ENCODE measurements at regions not wholly inside any gene's neighbourhood (a gene's known extent, or its start where the extent isn't known, plus 50 kb on each side); places are given as distances from the start of the nearest gene placed in this dataset.

GRCh38 chr7:45235905-45236304 is 78.3 kb downstream of the RAMP3 start:
- no peaks in the 10 kb centered on the region for H3K4me1 ChIP-seq (ENCODE audit: control insufficient read depth in 2 of 2, insufficient read depth in 2 of 2, low read length in 2 of 2)
- H3K27me3 ChIP-seq (ENCODE audit: control insufficient read depth in 2 of 2, insufficient read depth in 1 of 2, low read length in 1 of 2) = peaks cover 0 to 5% of the 10 kb centered on the region in 2 donors
- H3K4me3 ChIP-seq (ENCODE audit: low read length in 2 of 2) = no peak overlapping the region
- no peaks in the 10 kb centered on the region for H3K36me3 ChIP-seq (ENCODE audit: control insufficient read depth in 2 of 2, insufficient read depth in 2 of 2, low read length in 1 of 2)
- H3K9me3 ChIP-seq (ENCODE audit: control insufficient read depth in 2 of 2, insufficient read depth in 1 of 2, low read length in 1 of 2) = no peaks in the 10 kb centered on the region
- no peak for DNase-seq (ENCODE audit: low read depth in 6 of 9, low spot score in 9 of 9)
- no peak overlapping the region for H3K27ac ChIP-seq (ENCODE audit: low read depth in 1 of 2, low read length in 1 of 2)

- H3K27ac ChIP-seq (ENCODE audit: low read depth in 1 of 2, low read length in 1 of 2) = no peak overlapping the region
- whole genome bisulfite sequencing = 64% methylated on average over 1 of the region's 1 CpG
Measured at GRCh38 chr7:45236666-45237065, 79.1 kb downstream of the RAMP3 start.

GRCh38 chr7:45237788-45238461 is 80.3 kb downstream of the RAMP3 start:
- H3K36me3 ChIP-seq (ENCODE audit: control insufficient read depth in 2 of 2, insufficient read depth in 2 of 2, low read length in 1 of 2) = no peaks in the 10 kb centered on the region
- H3K4me3 ChIP-seq (ENCODE audit: low read length in 2 of 2) = no peak overlapping the region
- peaks cover 0 to 7% of the 10 kb centered on the region in 2 donors for H3K27me3 ChIP-seq (ENCODE audit: control insufficient read depth in 2 of 2, insufficient read depth in 1 of 2, low read length in 1 of 2)
- H3K27ac ChIP-seq (ENCODE audit: low read depth in 1 of 2, low read length in 1 of 2) = no peak overlapping the region
- 80% methylated on average over 13 of the region's 13 CpGs for WGBS
- DNase-seq (ENCODE audit: low read depth in 6 of 9, low spot score in 9 of 9) = no peak
- no peaks in the 10 kb centered on the region for H3K9me3 ChIP-seq (ENCODE audit: control insufficient read depth in 2 of 2, insufficient read depth in 1 of 2, low read length in 1 of 2)
- H3K4me1 ChIP-seq (ENCODE audit: control insufficient read depth in 2 of 2, insufficient read depth in 2 of 2, low read length in 2 of 2) = no peaks in the 10 kb centered on the region

More at GRCh38 chr7:45236666-45237065, 79.1 kb downstream of the RAMP3 start:
- peaks cover 0 to 7% of the 10 kb centered on the region in 2 donors for H3K27me3 ChIP-seq (ENCODE audit: control insufficient read depth in 2 of 2, insufficient read depth in 1 of 2, low read length in 1 of 2)
- no peaks in the 10 kb centered on the region for H3K9me3 ChIP-seq (ENCODE audit: control insufficient read depth in 2 of 2, insufficient read depth in 1 of 2, low read length in 1 of 2)
- no peak for DNase-seq (ENCODE audit: low read depth in 6 of 9, low spot score in 9 of 9)
- no peaks in the 10 kb centered on the region for H3K4me1 ChIP-seq (ENCODE audit: control insufficient read depth in 2 of 2, insufficient read depth in 2 of 2, low read length in 2 of 2)
- no peak overlapping the region for H3K4me3 ChIP-seq (ENCODE audit: low read length in 2 of 2)
- no peaks in the 10 kb centered on the region for H3K36me3 ChIP-seq (ENCODE audit: control insufficient read depth in 2 of 2, insufficient read depth in 2 of 2, low read length in 1 of 2)

- H3K36me3 ChIP-seq (ENCODE audit: control insufficient read depth in 2 of 2, insufficient read depth in 2 of 2, low read length in 1 of 2) = no peaks in the 10 kb centered on the region
- H3K4me1 ChIP-seq (ENCODE audit: control insufficient read depth in 2 of 2, insufficient read depth in 2 of 2, low read length in 2 of 2) = no peaks in the 10 kb centered on the region
- H3K9me3 ChIP-seq (ENCODE audit: control insufficient read depth in 2 of 2, insufficient read depth in 1 of 2, low read length in 1 of 2) = no peaks in the 10 kb centered on the region
- 85% methylated on average over 5 of the region's 5 CpGs for WGBS
- DNase-seq (ENCODE audit: low read depth in 6 of 9, low spot score in 9 of 9) = no peak
- no peak overlapping the region for H3K27ac ChIP-seq (ENCODE audit: low read depth in 1 of 2, low read length in 1 of 2)
- peaks cover 0 to 7% of the 10 kb centered on the region in 2 donors for H3K27me3 ChIP-seq (ENCODE audit: control insufficient read depth in 2 of 2, insufficient read depth in 1 of 2, low read length in 1 of 2)
- no peak overlapping the region for H3K4me3 ChIP-seq (ENCODE audit: low read length in 2 of 2)
Measured at GRCh38 chr7:45238806-45239205, 81.2 kb downstream of the RAMP3 start.

- 78% methylated on average over 6 of the region's 6 CpGs for WGBS
- no peak for DNase-seq (ENCODE audit: low read depth in 6 of 9, low spot score in 9 of 9)
- Histone ChIP-seq H3K4me3 (ENCODE audit: low read length in 2 of 2) (no peak overlapping the region), H3K27me3 (ENCODE audit: control insufficient read depth in 2 of 2, insufficient read depth in 1 of 2, low read length in 1 of 2) (peaks cover 0 to 7% of the 10 kb centered on the region in 2 donors), H3K4me1 (ENCODE audit: control insufficient read depth in 2 of 2, insufficient read depth in 2 of 2, low read length in 2 of 2) (no peaks in the 10 kb centered on the region), H3K9me3 (ENCODE audit: control insufficient read depth in 2 of 2, insufficient read depth in 1 of 2, low read length in 1 of 2) (no peaks in the 10 kb centered on the region), H3K36me3 (ENCODE audit: control insufficient read depth in 2 of 2, insufficient read depth in 2 of 2, low read length in 1 of 2) (no peaks in the 10 kb centered on the region), H3K27ac (ENCODE audit: low read depth in 1 of 2, low read length in 1 of 2) (no peak overlapping the region)
Measured at GRCh38 chr7:45239486-45239885, 81.9 kb downstream of the RAMP3 start.

- H3K27ac ChIP-seq (ENCODE audit: low read depth in 1 of 2, low read length in 1 of 2) = no peak overlapping the region
- H3K27me3 ChIP-seq (ENCODE audit: control insufficient read depth in 2 of 2, insufficient read depth in 1 of 2, low read length in 1 of 2) = peaks cover 0 to 7% of the 10 kb centered on the region in 2 donors
- H3K9me3 ChIP-seq (ENCODE audit: control insufficient read depth in 2 of 2, insufficient read depth in 1 of 2, low read length in 1 of 2) = no peaks in the 10 kb centered on the region
- H3K4me3 ChIP-seq (ENCODE audit: low read length in 2 of 2) = no peak overlapping the region
- no peak for DNase-seq (ENCODE audit: low read depth in 6 of 9, low spot score in 9 of 9)
- H3K36me3 ChIP-seq (ENCODE audit: control insufficient read depth in 2 of 2, insufficient read depth in 2 of 2, low read length in 1 of 2) = no peaks in the 10 kb centered on the region
- no peaks in the 10 kb centered on the region for H3K4me1 ChIP-seq (ENCODE audit: control insufficient read depth in 2 of 2, insufficient read depth in 2 of 2, low read length in 2 of 2)
- 90% methylated on average over 7 of the region's 7 CpGs for WGBS
Measured at GRCh38 chr7:45240273-45240771, 82.7 kb downstream of the RAMP3 start.

- 94% methylated on average over 4 of the region's 4 CpGs for WGBS
- DNase-seq (ENCODE audit: low read depth in 6 of 9, low spot score in 9 of 9) = no peak
- H3K36me3 ChIP-seq (ENCODE audit: control insufficient read depth in 2 of 2, insufficient read depth in 2 of 2, low read length in 1 of 2) = no peaks in the 10 kb centered on the region
- no peaks in the 10 kb centered on the region for H3K9me3 ChIP-seq (ENCODE audit: control insufficient read depth in 2 of 2, insufficient read depth in 1 of 2, low read length in 1 of 2)
- no peaks in the 10 kb centered on the region for H3K4me1 ChIP-seq (ENCODE audit: control insufficient read depth in 2 of 2, insufficient read depth in 2 of 2, low read length in 2 of 2)
- peaks cover 0 to 7% of the 10 kb centered on the region in 2 donors for H3K27me3 ChIP-seq (ENCODE audit: control insufficient read depth in 2 of 2, insufficient read depth in 1 of 2, low read length in 1 of 2)
- no peak overlapping the region for H3K27ac ChIP-seq (ENCODE audit: low read depth in 1 of 2, low read length in 1 of 2)
- H3K4me3 ChIP-seq (ENCODE audit: low read length in 2 of 2) = no peak overlapping the region
Measured at GRCh38 chr7:45240926-45241325, 83.3 kb downstream of the RAMP3 start.

- Histone ChIP-seq H3K4me3 (ENCODE audit: low read length in 2 of 2) (no peak overlapping the region), H3K4me1 (ENCODE audit: control insufficient read depth in 2 of 2, insufficient read depth in 2 of 2, low read length in 2 of 2) (no peaks in the 10 kb centered on the region), H3K27ac (ENCODE audit: low read depth in 1 of 2, low read length in 1 of 2) (no peak overlapping the region), H3K9me3 (ENCODE audit: control insufficient read depth in 2 of 2, insufficient read depth in 1 of 2, low read length in 1 of 2) (no peaks in the 10 kb centered on the region), H3K27me3 (ENCODE audit: control insufficient read depth in 2 of 2, insufficient read depth in 1 of 2, low read length in 1 of 2) (peaks cover 0 to 7% of the 10 kb centered on the region in 2 donors), H3K36me3 (ENCODE audit: control insufficient read depth in 2 of 2, insufficient read depth in 2 of 2, low read length in 1 of 2) (no peaks in the 10 kb centered on the region)
- no peak for DNase-seq (ENCODE audit: low read depth in 6 of 9, low spot score in 9 of 9)
- 86% methylated on average over 11 of the region's 11 CpGs for WGBS
Measured at GRCh38 chr7:45241339-45242109, 83.9 kb downstream of the RAMP3 start.

- 87% methylated on average over 4 of the region's 4 CpGs for WGBS
- H3K36me3 ChIP-seq (ENCODE audit: control insufficient read depth in 2 of 2, insufficient read depth in 2 of 2, low read length in 1 of 2) = no peaks in the 10 kb centered on the region
- H3K4me3 ChIP-seq (ENCODE audit: low read length in 2 of 2) = no peak overlapping the region
- H3K27ac ChIP-seq (ENCODE audit: low read depth in 1 of 2, low read length in 1 of 2) = no peak overlapping the region
- no peaks in the 10 kb centered on the region for H3K9me3 ChIP-seq (ENCODE audit: control insufficient read depth in 2 of 2, insufficient read depth in 1 of 2, low read length in 1 of 2)
- peaks cover 0 to 7% of the 10 kb centered on the region in 2 donors for H3K27me3 ChIP-seq (ENCODE audit: control insufficient read depth in 2 of 2, insufficient read depth in 1 of 2, low read length in 1 of 2)
- DNase-seq (ENCODE audit: low read depth in 6 of 9, low spot score in 9 of 9) = no peak
- no peaks in the 10 kb centered on the region for H3K4me1 ChIP-seq (ENCODE audit: control insufficient read depth in 2 of 2, insufficient read depth in 2 of 2, low read length in 2 of 2)
Measured at GRCh38 chr7:45242261-45242660, 84.7 kb downstream of the RAMP3 start.

Measured in thymus (tissue), 11 donors.